Brain microvascular endothelial cell (primary cell): ENCODE measurements at regions not wholly inside any gene's neighbourhood (a gene's known extent, or its start where the extent isn't known, plus 50 kb on each side); places are given as distances from the start of the nearest gene placed in this dataset.
"Not testable (repeated sequence)": the region's sequence is repeated elsewhere in the genome, so short reads cannot be mapped to it uniquely, and the experiment has no call there.

ENCODE experiments used
- DNase-seq: peaks from one replicate; pipeline ENCODE4 v3.0.0-alpha.2; 2020
- H3K27ac ChIP-seq: fragments of 250-450 bp; sonication (Bioruptor Pico); 2 replicates; pipeline ENCODE4 v1.5.1; 2020; ENCODE audit warnings: mild to moderate bottlenecking, moderate library complexity
- H3K27me3 ChIP-seq: fragments of 250-450 bp; sonication (Bioruptor Pico); replicated peaks from 2 replicates; pipeline ENCODE4 v1.5.1; 2020; ENCODE audit warnings: mild to moderate bottlenecking
- H3K36me3 ChIP-seq: fragments of 250-450 bp; sonication (Bioruptor Pico); replicated peaks from 2 replicates; pipeline ENCODE4 v1.5.1; 2020; ENCODE audit warnings: mild to moderate bottlenecking
- H3K4me3 ChIP-seq: 2 replicates; pipeline ENCODE4 v1.5.1; 2011; ENCODE audit warnings: low read depth, mild to moderate bottlenecking, control low read depth, low read length, moderate library complexity
- CTCF ChIP-seq: IDR thresholded peaks from 2 replicates; pipeline ENCODE4 v1.5.1; 2011; ENCODE audit warnings: low read depth, mild to moderate bottlenecking, moderate library complexity, low read length, control low read depth, inconsistent platforms; ENCODE audit errors: missing control alignments
- in situ Hi-C: cut with HindIII; loops from 2 replicates; pipeline ENCODE4 v1.10.0; 2017; ENCODE audit warnings: low sequenced_read_pairs, low pct_ligation_motif_present

DNA sequence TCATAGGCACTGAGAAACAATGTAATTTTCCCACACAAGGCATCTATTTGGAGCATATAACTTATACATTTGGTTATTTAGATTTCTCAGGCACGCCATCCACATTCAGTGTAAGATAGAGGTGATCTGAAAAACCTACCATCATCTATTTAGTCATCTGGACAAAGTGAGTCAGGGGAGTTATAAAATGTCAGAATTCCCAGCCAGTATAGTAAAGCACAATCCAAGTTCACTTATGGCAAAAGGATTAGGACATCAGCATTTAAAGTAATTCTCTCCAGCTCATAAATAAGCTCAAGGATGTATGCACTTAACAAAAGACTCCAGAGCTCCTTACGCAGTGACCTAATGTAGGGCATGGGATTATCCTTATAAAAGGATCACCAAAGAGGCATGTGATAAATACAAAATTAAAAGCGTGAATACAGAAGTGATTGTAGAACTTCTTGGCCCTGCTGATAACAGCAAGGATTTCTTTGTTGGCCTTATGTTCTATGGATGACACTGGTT, 65.3 kb upstream of the DCLK2 start:
- Histone ChIP-seq H3K27me3 (no peaks in the 10 kb centered on the region), H3K36me3 (no peaks in the 10 kb centered on the region), H3K27ac (no peak overlapping the region), H3K4me3 (no peak overlapping the region)
- in situ Hi-C loops = loop anchor here (25.0 kb wide), 1 partner anchor 199 kb away; no protein-coding TSS in a partner anchor
- no peak for TF ChIP-seq CTCF
- DNase-seq = no peak

DNA sequence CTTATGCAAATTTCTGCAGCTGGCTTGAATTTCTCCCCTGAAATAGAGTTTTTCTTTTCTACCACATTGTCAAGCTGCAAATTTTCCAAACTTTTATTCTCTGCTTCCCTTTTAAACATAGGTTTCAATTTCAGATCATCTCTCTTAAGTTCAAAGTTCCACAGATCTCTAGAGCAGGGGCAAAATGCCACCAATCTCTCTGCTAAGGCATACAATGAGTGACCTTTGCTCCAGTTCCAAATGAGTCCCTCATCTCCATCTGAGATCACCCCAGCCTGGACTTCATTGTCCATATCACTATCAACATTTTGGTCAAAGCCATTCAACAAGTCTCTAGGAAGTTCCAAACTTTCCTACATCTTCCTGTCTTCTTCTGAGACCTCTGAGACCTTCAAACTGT, 62.3 kb upstream of the DCLK2 start:
- DNase-seq, H3K36me3 ChIP-seq, H3K4me3 ChIP-seq, H3K27ac ChIP-seq, H3K27me3 ChIP-seq: not testable (repeated sequence)
- in situ Hi-C loops = loop anchor here (25.0 kb wide), 1 partner anchor 196 kb away; no protein-coding TSS in a partner anchor

- not testable (repeated sequence) for H3K27ac ChIP-seq, H3K27me3 ChIP-seq, H3K36me3 ChIP-seq, DNase-seq, H3K4me3 ChIP-seq
- in situ Hi-C loops = loop anchor here (25.0 kb wide), 1 partner anchor 196 kb away; no protein-coding TSS in a partner anchor
Observed at GRCh38 chr4:150016621-150017020, 61.6 kb upstream of the DCLK2 start.

- H3K27me3 ChIP-seq = no peaks in the 10 kb centered on the region
- H3K27ac ChIP-seq = no peak overlapping the region
- in situ Hi-C loops = loop anchor here (25.0 kb wide), 1 partner anchor 194 kb away; no protein-coding TSS in a partner anchor
- no peak for DNase-seq
- TF ChIP-seq CTCF = no peak
- no peaks in the 10 kb centered on the region for H3K36me3 ChIP-seq
- no peak overlapping the region for H3K4me3 ChIP-seq
Observed at GRCh38 chr4:150018257-150018656, 60.0 kb upstream of the DCLK2 start.

DNA sequence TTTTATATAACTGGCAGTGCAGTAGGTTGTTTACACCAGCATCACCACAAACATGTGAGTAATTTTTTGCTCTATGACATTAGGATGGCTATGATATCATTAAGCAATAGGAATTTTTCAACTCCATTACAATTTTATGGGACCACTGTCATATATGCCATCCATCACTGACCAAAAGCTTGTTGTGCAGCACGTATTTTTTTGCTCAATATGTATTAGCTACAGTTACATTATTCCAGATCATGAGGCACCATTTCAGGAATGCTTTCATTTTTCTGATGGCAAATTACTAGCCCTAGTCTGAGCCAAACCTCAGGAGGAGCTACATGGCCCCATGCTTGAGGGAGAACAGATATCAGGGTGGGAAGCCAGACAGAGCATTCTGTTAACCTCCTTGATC, 56.8 kb upstream of the DCLK2 start:
- H3K4me3 ChIP-seq = no peak overlapping the region
- TF ChIP-seq CTCF = no peak
- H3K27me3 ChIP-seq = no peaks in the 10 kb centered on the region
- H3K36me3 ChIP-seq = no peaks in the 10 kb centered on the region
- H3K27ac ChIP-seq = no peak overlapping the region
- in situ Hi-C loops = loop anchor here (25.0 kb wide), 1 partner anchor 191 kb away; no protein-coding TSS in a partner anchor
- no peak for DNase-seq

- H3K36me3 ChIP-seq = no peaks in the 10 kb centered on the region
- no peak for TF ChIP-seq CTCF
- in situ Hi-C loops = loop anchor here (25.0 kb wide), 1 partner anchor 189 kb away; no protein-coding TSS in a partner anchor
Observed at GRCh38 chr4:150023489-150023888, 54.8 kb upstream of the DCLK2 start.

DNA sequence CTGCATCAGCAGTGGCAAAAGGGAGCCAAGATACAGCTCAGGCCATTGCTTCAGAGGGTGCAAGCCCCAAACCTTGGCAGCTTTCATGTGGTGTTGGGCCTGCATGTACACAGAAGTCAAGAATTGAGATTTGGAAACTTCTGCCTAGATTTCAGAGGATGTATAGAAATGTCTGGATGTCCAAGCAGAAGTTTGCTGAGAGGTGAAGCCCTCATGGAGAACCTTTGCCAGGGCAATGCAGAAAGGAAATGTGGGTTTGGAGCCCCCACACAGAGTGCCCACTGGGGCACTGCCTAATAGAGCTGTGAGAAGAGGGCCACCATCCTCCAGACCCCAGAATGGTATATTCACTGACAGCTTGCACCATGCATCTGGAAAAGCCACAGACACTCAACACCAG, 51.3 kb upstream of the DCLK2 start:
- DNase-seq, H3K36me3 ChIP-seq, H3K27ac ChIP-seq, H3K27me3 ChIP-seq, in situ Hi-C loops, H3K4me3 ChIP-seq: not testable (repeated sequence)

More at GRCh38 chr4:150023489-150023888, 54.8 kb upstream of the DCLK2 start:
- Histone ChIP-seq H3K27me3 (no peaks in the 10 kb centered on the region), H3K4me3 (no peak overlapping the region), H3K27ac (no peak overlapping the region)
- no peak for DNase-seq
